Suppressor macrophage treated with lipopolysaccharide for 4 hours (primary cell): ENCODE measurements at regions not wholly inside any gene's neighbourhood (a gene's known extent, or its start where the extent isn't known, plus 50 kb on each side); places are given as distances from the start of the nearest gene placed in this dataset.

Experiments used
- DNase-seq: peaks from one replicate; pipeline ENCODE4 v3.0.0-alpha.2; 2020

DNA sequence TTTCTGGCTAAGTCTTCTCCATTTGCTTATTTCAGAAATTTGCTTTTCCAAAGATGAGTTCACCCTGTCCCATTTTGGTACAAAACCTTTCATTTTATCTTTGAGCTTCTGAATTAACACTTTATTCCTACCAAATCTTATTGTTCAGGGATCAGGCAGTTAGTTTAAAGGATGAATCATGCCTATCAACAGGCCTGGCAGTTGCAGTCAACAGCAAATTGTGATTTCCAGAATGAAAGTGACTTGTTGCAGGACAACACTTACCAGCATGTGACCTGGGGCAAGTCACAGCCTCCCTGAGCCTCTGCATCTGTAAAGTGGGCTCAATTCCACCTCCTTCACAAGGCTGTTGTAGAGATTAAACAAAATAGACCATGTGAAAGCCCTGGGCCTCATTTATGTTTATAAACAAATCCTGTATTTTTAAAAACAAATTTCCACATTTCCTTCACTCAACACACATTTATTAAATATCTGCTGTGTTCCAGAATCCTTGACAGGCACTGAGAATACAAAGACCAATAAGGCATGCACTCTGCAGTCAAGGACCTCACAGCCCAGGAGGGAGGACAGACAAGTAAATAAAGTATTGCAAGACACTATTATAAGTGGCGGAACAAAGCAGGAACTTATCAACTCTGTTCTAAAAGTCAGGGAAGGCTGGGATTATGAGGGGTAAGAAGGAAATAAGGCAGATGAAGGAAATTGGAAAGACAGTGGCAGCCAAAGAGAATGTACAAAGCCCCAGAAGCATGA, 359.1 kb upstream of the IL12A start:
- DNase-seq: no peak

DNA sequence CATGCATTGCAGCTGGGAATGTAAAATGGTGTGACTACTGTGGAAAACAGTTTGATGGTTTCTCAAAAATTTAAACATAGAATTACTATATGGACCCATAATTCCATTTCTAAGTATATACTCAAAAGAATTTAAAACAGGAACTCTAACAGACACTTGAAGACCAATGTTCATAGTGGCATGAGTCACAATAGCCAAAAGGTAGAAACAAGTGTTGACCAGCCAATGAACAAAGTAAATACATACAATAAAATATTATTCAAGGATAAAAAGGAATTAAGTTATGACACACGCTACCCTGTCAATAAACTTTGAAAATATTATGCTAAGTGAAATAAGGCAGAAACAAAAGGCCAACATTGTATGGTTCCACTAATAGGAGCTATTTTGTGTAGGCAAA, 357.4 kb upstream of the IL12A start:
- no peak for DNase-seq

DNA sequence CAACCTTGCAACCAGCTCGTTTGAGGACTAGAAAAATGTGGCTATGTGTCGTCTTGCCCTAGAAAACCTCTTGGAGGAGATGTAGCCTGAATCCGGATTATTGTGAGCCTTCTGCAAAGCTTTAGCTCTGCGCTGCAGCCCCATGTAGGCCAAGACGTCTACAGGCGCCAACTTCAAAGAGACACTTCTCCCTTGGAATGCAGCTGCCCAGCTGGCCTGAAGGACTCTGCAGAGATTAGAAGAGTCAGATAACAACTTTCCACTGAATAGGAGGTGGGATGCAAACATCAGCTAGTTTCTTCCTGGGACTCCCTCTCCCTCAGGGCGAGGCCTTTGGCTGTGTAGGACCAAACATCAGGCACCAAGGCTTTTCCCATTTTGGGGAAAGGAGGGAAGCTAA, 356.5 kb upstream of the IL12A start:
- no peak for DNase-seq

DNA sequence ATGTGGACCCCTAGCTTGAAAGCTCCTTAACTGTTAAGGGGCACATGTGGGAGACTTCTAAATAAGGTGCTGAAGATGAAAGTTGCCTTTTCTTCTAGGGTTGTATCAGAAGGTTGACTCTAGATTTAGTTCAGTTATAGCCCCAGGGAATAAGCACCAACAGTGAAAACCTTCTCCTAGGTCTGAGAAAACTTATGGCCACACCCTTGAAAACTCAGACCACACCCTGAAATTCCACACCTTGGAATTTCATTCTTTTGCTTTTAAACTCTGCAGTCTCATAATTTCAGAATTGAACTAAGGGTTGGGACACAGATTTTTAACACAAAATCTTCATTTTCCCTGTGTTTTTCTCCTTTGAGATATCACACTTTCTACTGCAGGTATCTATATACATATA, 355.8 kb upstream of the IL12A start:
- DNase-seq: no peak

GRCh38 chr3:159634483-159634882, 354.2 kb upstream of the IL12A start:
- DNase-seq: no peak

DNA sequence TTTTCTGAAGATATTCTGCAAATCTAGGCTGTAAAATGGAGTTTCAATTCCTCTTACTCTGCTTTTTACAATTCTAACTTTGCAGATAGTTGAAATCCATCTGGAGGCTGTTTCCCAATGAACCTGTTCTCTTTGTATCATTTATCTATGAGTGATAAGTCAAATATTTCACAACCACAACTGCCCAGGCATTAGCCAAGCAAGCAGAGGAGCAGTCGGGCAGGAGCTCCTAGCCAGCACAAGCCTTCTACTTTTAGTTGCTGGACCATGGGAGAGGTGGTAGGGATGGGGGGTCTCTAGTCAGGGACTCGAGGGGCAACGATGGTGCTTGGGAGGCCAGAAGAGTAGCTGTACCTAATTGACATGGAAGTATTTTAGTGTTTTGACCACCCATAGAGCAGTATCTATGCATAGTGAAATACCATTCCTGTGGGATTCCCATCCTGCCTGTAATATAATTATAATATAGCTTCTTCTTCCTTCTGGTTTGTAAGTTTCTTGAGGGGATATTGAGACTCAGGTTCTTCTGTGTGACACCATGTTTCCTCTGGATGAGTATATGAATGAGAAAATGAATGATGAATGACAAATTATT, 353.5 kb upstream of the IL12A start:
- DNase-seq: no peak

GRCh38 chr3:159637883-159638542, 350.6 kb upstream of the IL12A start:
- DNase-seq: no peak

DNA sequence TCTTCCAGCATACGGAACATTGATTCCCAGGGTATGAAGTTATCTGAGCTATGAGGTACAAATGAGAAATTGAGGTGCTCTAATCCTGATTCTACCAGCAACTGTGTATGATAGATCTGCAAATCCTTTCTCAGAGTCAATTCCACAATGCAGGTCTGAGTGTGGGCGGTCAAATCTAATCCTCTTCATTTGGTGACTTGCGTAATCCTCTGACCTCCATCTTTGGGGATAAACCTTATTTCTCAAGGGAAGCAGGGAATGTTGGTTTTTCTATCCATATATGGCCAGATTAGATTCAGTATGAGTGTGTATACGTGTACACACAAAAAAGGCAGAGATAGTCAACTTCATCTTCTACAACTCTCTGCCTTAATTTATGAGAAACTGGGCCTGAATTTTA, 348.4 kb upstream of the IL12A start:
- DNase-seq: no peak

- no peak for DNase-seq
These were observed 345.2 kb upstream of the IL12A start for GRCh38 chr3:159643406-159643805.

DNA sequence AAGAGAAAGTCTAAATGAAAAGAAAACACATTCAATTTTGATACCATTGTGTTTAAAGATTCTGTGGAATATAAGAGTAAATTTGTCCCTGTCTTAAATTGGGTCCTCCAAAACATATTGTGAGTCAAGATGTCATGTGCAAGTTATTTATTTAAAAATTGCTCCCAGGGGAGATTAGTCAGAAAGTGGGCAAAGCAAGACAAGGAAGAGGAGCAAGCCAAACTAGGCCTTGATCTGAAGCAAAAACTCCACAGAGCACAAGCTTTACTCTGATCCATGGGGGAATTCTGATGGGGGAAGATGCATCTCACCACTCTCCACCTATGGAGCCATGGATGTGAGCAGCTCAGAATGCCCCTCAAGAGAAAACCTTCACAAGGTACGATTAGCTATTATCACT, 342.8 kb upstream of the IL12A start:
- DNase-seq: no peak

GRCh38 chr3:159649951-159650350, 338.7 kb upstream of the IL12A start:
- no peak for DNase-seq

DNA sequence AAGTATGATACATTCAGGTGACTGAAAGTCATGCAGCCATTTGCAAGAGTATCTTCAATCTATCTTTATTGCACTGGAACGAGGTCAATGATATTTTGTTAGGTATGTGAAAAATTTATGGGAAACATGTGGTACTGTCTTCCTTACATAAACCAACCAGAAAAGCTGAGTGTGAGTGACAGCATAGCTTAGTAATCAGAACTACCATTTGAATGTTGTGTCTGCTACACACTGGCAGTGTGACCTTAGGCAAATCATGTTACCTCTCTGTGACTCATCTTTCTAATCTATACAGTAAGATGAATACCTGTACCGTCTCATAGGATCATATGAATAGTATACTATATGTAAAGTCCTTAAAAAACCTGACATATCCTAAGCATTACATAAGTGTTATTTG, 337.9 kb upstream of the IL12A start:
- no peak for DNase-seq

DNA sequence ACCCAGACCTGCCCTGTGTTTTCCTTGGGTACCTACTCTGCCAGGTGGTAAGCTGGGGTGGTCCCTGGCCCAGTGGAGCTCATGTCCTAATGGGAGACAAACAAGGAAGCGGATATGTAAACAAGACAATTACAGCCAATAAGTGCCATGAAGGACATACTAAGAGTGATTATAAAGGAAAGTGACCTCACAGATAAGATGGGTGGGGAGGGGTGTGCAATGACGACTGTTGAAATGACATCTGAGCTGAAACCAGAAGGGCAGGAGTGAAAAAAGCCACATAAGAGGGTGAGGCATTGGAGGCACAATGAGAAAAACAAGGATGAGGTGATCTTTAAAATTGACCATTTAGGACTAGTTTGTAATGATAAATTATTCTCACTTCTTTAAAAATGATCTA, 336.2 kb upstream of the IL12A start:
- DNase-seq: no peak

- DNase-seq: no peak
These were observed 334.2 kb upstream of the IL12A start for GRCh38 chr3:159654183-159655134.

DNA sequence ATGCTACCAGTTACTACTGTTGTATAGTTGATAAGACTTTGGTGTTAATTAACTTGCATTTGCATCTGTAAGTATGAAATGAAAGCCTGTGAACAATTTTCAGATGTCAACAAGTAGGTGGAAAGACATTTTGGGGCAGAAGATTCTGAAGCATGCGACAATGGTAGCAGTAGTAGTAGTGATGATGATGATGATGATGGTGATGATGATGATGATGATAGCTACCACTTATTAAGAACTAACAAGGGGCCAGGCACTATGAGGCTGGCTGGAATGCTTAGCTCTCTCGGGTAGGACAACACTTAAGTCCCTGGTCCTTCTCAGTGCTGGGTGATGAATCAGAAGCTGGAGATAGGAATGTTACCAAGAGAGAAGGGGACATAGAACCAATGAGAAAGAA, 333.4 kb upstream of the IL12A start:
- DNase-seq: no peak

DNA sequence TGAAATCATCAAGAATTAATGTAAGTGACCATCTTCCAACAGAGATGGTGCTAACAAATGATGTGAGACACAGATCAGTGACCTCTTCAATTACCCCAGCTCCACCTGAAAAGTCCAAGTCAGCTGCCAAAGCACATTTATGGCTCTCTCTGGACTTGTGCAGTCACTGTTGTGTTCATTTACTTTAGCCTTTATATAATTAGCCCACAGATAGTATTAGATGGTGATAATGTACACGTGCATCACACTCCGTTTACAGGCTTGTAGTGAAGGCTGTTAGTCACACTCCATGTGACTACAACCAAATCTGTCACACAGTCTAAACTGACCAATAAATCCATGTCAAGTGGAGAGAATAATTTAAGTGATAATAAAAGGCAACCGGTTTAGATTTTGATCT, 331.5 kb upstream of the IL12A start:
- DNase-seq: no peak

DNA sequence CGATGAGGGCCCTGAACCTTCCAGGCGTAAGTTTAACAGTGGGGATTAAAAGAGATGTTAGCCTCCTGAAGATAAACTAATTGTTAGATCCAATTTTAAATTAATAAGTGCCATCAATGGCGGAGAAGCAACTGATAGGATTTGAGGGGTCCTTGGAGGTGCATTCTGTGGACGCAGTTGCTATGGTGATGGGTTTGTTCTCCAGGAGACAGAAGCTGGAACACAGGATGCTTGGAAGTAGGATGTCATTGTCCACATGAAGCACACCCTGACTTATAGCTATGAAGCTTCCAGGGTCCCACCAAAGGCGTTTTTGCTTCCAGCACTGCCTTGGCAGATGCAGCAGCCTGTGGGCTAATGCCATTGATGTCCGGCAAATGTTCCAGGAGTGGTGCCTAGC, 331.0 kb upstream of the IL12A start:
- DNase-seq: no peak

DNA sequence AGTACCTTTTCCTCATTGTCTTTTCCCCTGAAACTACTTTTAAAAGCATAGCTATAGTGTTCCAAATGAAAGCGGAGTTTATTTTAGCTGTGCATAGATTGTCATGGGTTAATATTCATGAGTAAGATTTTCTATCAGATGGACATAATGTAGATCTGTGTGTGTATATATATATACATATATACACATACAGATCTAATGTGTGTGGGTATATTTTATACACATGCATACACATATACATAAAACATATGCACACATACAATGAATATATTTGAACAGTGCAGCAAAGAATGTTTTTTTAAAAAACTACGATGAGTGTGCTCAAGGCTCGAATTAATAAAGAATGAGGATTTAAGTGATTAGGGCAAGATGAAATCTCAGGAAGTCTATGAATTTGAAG, 328.3 kb upstream of the IL12A start:
- no peak for DNase-seq

- no peak for DNase-seq
These were observed 327.7 kb upstream of the IL12A start for GRCh38 chr3:159660901-159661300.

DNA sequence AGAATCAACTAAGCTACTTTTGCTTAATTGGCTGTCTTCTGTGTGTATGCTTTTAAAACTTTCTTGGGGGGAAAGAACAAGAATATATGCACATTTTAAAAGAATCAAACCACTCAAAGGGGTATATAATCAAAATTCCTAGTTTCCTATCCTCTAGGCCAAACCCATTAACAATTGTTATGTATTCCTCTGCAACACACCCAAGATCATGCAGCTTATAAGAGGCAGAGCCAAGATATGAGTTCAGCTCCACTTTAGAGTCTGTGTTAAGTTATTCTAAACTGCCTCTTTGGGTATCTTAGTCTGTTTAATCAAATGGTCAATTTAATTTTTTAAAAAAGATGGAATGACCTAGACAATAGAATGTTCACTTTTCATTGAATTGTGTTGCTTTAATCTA, 326.1 kb upstream of the IL12A start:
- DNase-seq: no peak

GRCh38 chr3:159664006-159664405, 324.6 kb upstream of the IL12A start:
- DNase-seq: no peak

- no peak for DNase-seq
These were observed 324.0 kb upstream of the IL12A start for GRCh38 chr3:159664653-159665052.

DNA sequence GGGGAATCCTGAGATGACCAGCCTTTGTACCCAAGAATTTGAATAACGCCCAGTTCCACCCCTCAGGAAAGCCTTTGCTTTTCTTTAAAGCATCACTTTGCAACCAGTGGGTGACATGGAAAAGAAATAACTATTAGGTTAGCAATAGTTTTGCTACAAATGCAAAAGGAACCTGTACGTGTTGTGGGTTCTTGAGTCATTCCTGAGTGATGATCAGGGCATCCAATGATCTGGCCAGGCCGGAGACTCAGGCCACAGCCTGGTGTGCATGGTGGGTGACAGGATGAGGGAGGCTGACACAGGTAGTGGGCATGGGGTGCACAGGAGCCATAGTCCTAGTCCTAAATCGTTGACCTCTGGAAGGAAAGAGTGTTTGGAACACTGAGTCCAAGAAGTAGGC, 321.4 kb upstream of the IL12A start:
- DNase-seq: no peak
